Calu3 (cell line): ENCODE measurements at regions not wholly inside any gene's neighbourhood (a gene's known extent, or its start where the extent isn't known, plus 50 kb on each side); places are given as distances from the start of the nearest gene placed in this dataset.

Experiments used
- BruUV-seq: library from RNA; stranded (reverse); fragments of 400-500 nt; replicated peaks from 2 replicates; lab custom pipeline; 2021; lab: Mats Ljungman, UMichigan
- CTCF ChIA-PET: fragments of 300-600 bp; sonication (Branson Sonifier 250); formaldehyde crosslinking; loops from one replicate; lab custom pipeline; 2022; ENCODE audit warnings: antibody characterized with exemption; lab: Charles Lee
- DNase-seq: peaks from one replicate; pipeline ENCODE4 v3.0.0; 2022
- H3K27ac Mint-ChIP-seq: one replicate; pipeline ENCODE4 v1.8.0; 2022; ENCODE audit warnings: mixed read lengths; ENCODE audit not compliant: unreplicated experiment
- H3K27me3 Mint-ChIP-seq: one replicate; pipeline ENCODE4 v1.8.0; 2022; ENCODE audit warnings: mixed read lengths; ENCODE audit not compliant: unreplicated experiment
- H3K36me3 Mint-ChIP-seq: one replicate; pipeline ENCODE4 v1.8.0; 2022; ENCODE audit warnings: mild to moderate bottlenecking, moderate library complexity, mixed read lengths; ENCODE audit not compliant: insufficient read depth, unreplicated experiment
- H3K4me1 Mint-ChIP-seq: one replicate; pipeline ENCODE4 v1.8.0; 2022; ENCODE audit warnings: mild to moderate bottlenecking, low read depth, mixed read lengths; ENCODE audit not compliant: unreplicated experiment
- H3K4me3 Mint-ChIP-seq: one replicate; pipeline ENCODE4 v1.8.0; 2022; ENCODE audit warnings: mild to moderate bottlenecking, low read depth, moderate library complexity, mixed read lengths; ENCODE audit not compliant: unreplicated experiment
- H3K9me3 Mint-ChIP-seq: one replicate; pipeline ENCODE4 v1.8.0; 2022; ENCODE audit warnings: low read depth, mixed read lengths; ENCODE audit not compliant: unreplicated experiment
- intact Hi-C: fragments of 100-400 bp; cut with micrococcal nuclease; formaldehyde crosslinking; loops from one replicate; pipeline ENCODE4 v1.10.0; 2022; ENCODE audit not compliant: unreplicated experiment
- TF ChIP-seq, protein P1 (sequence below): fragments of 200-600 bp; IDR thresholded peaks from one replicate; pipeline ENCODE4 v1.8.0; 2022; ENCODE audit warnings: antibody characterized with exemption; ENCODE audit not compliant: unreplicated experiment

- Mint-ChIP-seq H3K36me3 (no peaks in the 10 kb centered on the region), H3K27ac (no peak overlapping the region), H3K27me3 (no peaks in the 10 kb centered on the region), H3K4me1 (no peaks in the 10 kb centered on the region), H3K9me3 (no peaks in the 10 kb centered on the region), H3K4me3 (no peak overlapping the region)
- CTCF ChIA-PET = no interaction called here
- no peak for DNase-seq
- intact Hi-C loops = no loop called here
- TF ChIP-seq, protein P1, sequence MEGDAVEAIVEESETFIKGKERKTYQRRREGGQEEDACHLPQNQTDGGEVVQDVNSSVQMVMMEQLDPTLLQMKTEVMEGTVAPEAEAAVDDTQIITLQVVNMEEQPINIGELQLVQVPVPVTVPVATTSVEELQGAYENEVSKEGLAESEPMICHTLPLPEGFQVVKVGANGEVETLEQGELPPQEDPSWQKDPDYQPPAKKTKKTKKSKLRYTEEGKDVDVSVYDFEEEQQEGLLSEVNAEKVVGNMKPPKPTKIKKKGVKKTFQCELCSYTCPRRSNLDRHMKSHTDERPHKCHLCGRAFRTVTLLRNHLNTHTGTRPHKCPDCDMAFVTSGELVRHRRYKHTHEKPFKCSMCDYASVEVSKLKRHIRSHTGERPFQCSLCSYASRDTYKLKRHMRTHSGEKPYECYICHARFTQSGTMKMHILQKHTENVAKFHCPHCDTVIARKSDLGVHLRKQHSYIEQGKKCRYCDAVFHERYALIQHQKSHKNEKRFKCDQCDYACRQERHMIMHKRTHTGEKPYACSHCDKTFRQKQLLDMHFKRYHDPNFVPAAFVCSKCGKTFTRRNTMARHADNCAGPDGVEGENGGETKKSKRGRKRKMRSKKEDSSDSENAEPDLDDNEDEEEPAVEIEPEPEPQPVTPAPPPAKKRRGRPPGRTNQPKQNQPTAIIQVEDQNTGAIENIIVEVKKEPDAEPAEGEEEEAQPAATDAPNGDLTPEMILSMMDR = no peak
- no TSS peak for BruUV-seq
These were observed 106.1 kb upstream of the CITED2 start for GRCh38 chr6:139480356-139481165.

DNA sequence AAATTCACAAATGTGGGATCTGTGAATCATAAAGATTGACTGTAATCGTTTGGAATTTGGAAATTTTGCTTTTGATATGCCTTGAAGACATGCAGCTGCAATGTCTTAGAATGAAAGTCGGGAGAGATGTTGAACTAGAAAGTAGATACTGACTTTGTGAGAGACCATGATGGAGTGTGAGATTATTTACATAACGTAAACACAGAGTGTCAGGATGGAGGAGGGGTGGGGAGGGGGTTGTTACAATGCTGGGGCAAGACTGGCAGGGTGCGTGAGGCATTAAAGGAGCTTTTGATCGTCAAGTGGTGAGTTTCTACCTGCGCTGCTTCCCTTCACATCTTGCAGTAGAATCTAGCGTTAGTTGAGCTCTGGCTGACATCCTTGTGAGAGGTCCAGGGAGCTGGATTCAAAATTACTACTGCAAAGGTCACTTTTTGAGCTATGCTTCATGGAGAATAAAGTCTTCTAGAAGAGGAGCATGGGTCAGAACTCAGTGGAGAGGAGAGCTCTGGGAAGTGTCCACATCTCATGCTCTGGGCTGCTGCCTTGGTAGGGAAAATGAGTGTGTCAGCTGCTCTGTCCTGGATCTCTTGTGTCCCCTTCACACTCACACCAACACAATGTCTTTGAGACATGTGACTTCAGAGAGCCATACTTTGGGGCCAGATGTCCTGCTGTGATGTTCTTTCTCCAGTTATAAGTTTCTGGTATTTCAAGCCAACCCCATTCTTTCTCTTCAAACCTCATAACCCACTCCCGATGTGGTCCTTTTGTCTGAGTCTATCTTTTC is 105.2 kb upstream of the CITED2 start:
- no peaks in the 10 kb centered on the region for H3K9me3 Mint-ChIP-seq
- H3K36me3 Mint-ChIP-seq = no peaks in the 10 kb centered on the region
- CTCF ChIA-PET = no interaction called here
- no peak overlapping the region for H3K27ac Mint-ChIP-seq
- H3K4me1 Mint-ChIP-seq = no peaks in the 10 kb centered on the region
- TF ChIP-seq, protein P1 = no peak
- DNase-seq = no peak
- intact Hi-C loops = no loop called here
- no peaks in the 10 kb centered on the region for H3K27me3 Mint-ChIP-seq
- no TSS peak for BruUV-seq
- no peak overlapping the region for H3K4me3 Mint-ChIP-seq

- CTCF ChIA-PET = no interaction called here
- H3K27ac Mint-ChIP-seq = no peak overlapping the region
- BruUV-seq = no TSS peak
These were observed 101.2 kb upstream of the CITED2 start for GRCh38 chr6:139475646-139476045.

GRCh38 chr6:139475241-139475640 is 100.8 kb upstream of the CITED2 start:
- no TSS peak for BruUV-seq
- no peak for DNase-seq
- no peaks in the 10 kb centered on the region for H3K9me3 Mint-ChIP-seq
- intact Hi-C loops = no loop called here
- TF ChIP-seq, protein P1 = no peak
- no peak overlapping the region for H3K4me3 Mint-ChIP-seq
- CTCF ChIA-PET = no interaction called here
- no peak overlapping the region for H3K27ac Mint-ChIP-seq
- H3K4me1 Mint-ChIP-seq = no peaks in the 10 kb centered on the region
- no peaks in the 10 kb centered on the region for H3K36me3 Mint-ChIP-seq
- no peaks in the 10 kb centered on the region for H3K27me3 Mint-ChIP-seq

More at GRCh38 chr6:139475646-139476045, 101.2 kb upstream of the CITED2 start:
- Mint-ChIP-seq H3K4me1 (no peaks in the 10 kb centered on the region), H3K36me3 (no peaks in the 10 kb centered on the region), H3K9me3 (no peaks in the 10 kb centered on the region), H3K27me3 (no peaks in the 10 kb centered on the region), H3K4me3 (no peak overlapping the region)
- TF ChIP-seq, protein P1 = no peak
- no peak for DNase-seq
- intact Hi-C loops = no loop called here
